NCI-H1436 treated with DMSO at 0.1 percent for 48 hours (cell line): ENCODE measurements at regions not wholly inside any gene's neighbourhood (a gene's known extent, or its start where the extent isn't known, plus 50 kb on each side); places are given as distances from the start of the nearest gene placed in this dataset.

Experiments
- DNase-seq: peaks from one replicate; lab custom pipeline; 2025; lab: John Stamatoyannopoulos, UW

DNA sequence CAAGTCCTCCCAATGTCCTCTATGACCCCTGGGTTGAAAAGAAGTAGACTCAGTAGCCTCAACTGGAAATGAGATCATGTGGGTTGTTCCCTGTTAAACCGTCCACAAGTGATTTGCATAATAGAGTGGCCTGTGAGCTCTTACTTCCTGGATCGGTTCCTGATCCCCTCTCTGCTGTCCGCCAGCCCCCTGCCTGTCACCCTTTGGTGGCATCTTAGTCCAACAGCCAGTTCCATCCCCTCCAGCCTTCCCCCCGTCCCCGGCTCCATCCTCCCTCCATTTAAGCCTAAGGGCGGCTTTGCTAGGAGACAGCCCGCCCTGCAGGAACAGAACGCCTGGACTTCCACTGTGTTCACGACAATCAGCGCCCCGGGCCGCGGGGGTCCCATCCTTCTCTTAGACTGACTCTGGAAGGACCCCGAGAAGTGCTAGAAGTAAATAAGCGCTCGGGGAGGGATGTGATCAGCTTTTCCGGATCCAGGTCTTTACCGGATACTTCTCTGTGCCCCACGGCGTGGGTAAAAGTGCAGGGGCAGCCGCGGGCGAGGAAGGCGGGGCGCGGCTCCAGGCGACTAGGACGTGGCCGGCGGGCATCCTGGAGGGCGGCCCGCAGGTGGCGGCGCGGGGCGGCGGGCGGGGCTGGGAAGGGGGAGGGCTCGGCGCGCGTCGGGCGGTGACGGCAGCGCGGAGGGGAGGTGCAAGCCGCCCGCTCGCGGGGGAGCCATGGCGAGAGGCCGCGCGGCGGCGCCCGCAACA, 51.2 kb upstream of the ULK4 start:
- DNase-seq = peak; percentile 23

DNA sequence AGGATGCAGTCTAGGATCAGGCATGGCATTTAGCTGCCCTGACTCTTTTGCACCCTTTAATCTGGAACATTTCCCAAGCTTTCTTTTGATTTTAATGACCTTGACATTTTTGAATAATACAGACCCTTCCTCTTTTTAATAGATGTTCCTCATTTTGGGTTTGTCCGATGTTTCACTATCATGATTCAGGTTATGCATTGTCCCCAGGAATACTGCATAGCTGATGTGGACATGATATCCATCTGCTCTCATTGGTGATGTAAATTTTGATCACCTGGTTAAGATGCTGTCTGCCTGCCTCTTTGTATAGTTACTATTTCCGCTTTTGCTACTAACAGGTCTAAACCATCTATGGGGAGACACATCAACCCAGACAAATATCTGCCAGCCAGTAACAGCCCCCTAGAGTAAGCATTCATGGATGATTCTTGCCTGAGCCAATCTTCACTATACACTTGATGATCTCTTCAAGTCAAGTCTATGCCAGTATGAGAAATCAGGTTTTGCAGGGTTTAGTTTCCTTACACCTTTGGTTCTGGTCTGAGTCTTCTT, 50.6 kb upstream of the ULK4 start:
- no peak for DNase-seq
